ENCODE measurements at regions not wholly inside any gene's neighbourhood (a gene's known extent, or its start where the extent isn't known, plus 50 kb on each side); places are given as distances from the start of the nearest gene placed in this dataset.

DNA sequence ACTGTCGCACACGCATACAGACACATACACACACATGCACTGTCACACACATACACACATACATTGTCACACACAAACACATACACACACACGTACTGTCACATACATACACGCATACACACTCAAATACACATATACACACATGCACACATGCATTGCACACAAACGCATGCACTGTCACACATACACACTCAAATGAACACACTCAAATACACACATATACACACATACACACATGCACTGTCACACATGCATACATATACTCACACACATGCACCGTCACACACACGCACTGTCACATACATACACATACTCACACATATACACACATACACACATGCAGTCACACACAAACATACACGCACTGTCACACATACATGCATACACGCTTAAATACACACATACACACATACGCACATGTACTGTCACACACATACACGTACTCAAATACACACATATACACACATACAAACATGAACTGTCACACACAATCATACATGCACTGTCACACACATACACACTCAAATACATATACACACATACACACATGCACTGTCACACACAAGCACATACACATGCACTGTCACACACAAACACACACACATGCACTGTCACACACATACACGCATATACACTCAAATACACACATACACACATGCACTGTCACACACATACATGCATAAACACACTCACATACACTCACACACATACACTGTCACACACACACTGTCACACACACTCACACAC, 548.6 kb upstream of the BTBD3 start:
- no peak for DNase-seq (ENCODE audit: low read depth in 2 of 3, low spot score in 2 of 3)

DNA sequence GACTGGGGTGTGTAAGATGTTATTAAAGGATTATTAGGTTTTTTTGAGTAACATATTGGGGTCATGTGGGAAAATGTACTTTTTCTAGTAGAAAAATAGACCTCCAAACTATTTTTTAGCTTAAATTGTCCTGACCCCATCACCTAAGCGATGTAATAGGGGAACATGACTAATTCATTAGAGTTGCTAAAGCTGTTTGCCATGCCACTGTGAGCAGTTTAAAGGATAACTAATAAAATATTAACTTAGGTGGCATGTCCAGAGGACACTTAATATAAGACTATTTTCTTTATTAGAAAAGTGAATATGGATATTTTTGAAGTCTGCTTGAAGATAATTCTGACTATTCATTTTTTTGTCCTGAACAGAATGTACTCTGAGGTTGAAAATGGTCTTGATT, 545.9 kb upstream of the BTBD3 start:
- no peak for DNase-seq (ENCODE audit: low read depth in 2 of 3, low spot score in 2 of 3)

DNA sequence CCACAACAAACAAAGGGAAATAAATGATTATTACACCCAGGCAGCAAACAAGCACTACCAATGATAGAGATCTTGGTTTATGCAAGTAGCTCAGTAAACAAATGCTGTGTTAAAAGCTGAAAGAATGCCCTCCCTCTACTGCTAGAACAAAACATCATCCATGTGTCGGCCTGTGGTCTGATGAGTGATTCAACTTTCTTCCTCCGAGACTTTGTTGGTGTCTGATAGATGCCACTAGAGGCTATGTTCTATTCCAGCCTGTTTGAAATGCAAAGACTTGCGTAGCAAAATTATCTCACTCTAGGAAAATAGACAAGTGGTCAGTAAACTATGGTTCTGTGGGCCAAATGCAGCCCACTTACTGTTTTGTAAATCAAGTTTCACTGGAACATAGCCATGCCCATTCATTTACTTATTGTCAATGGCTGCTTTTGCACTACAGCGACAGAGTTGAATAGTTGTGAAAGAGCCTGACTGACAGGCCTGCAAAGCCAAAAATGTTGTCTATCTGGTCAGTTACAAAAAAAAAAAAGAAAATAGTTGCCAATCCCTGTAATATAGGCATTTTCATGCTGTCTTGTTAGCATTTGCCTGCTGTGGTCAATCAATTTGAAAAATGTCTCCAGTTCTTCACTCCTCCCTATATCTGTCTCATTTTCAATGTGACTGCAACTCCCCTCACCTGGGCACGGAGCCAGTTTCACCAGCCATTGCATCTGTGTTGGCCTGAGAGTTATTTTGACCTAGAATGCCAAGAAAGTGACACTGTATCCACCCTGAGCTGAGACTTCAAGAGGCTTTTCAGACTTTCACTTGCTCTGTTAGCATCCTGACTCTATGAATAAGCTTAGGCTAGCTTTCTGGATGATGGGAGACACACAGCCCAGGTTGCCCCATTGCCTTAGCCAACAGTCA, 544.6 kb upstream of the BTBD3 start:
- DNase-seq (ENCODE audit: low read depth in 2 of 3, low spot score in 2 of 3), result no peak

DNA sequence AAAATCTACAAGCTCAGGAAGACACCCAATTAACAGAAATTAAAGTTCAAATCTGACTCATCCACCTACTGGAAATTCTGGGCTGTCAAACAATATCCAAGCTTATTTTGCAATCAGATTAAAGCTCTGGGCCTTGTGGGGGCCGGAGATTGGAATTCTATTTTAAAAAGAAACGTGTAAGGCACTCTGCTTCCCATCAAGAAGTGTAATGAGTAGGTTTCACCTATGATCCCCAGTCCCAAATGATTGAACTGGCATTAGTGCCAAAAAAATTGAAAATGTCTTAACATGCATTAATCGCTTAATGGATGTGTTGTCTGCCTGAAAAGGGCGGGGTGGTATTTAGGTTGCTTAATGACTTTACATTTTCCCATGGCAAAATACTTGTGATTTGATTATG, 542.4 kb upstream of the BTBD3 start:
- no peak for DNase-seq (ENCODE audit: low read depth in 2 of 3, low spot score in 2 of 3)

DNA sequence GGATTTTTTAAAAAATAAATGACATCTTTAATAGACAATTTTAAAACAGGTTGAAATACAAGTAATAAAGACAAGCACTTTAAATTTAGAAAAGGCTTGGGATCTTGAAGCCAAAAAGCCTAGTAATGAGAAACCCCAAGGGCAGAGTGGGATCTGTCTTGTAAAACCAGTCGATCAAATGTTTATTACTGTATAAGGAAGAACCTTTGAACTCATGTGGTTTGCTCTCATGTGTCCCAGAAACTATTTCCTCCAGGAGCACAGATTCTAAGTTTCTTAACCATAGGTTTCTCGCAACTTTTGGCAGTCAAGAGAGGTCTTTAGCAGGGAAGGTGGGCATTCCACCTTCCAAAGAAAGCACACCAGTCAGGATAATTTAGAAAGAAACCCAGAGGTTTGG, 541.7 kb upstream of the BTBD3 start:
- DNase-seq (ENCODE audit: low read depth in 2 of 3, low spot score in 2 of 3), result no peak

DNA sequence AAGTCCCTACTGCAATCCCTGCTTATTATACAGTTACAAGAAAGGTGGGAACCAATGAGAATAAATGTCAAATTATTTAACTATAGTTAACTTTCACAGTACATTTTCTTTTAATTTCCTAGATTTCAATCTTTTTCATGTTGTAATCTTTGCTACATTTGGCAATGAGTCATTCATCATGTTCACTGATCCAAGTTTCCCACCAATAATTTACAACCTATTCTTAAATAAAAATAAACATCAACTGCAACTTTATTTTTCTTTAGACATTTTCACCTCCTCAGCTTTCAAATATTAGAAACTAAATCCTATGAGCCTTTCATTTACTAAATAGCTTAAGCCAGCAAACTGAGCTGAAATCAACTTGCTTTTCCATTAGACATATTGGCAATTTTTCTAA, 541.3 kb upstream of the BTBD3 start:
- no peak for DNase-seq (ENCODE audit: low read depth in 2 of 3, low spot score in 2 of 3)

DNA sequence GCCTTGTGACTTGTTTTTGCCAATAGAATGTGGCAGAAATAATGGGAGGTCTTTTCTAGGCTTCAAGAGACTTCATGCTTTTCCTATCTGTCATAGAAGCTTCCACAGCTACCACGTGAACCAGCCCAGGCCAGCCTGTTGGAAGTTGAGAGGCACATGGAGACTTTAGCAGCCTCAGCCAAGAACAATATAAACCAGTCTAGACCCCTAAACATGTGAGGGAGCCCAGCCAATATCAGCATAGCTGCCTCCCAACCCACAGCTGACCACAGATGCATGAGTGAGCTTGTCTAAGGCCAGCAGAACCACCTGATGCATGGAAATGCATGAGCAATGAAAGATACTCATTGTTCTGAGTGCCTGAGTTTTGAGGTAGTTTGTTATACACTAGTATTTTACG, 540.7 kb upstream of the BTBD3 start:
- no peak for DNase-seq (ENCODE audit: low read depth in 2 of 3, low spot score in 2 of 3)

DNA sequence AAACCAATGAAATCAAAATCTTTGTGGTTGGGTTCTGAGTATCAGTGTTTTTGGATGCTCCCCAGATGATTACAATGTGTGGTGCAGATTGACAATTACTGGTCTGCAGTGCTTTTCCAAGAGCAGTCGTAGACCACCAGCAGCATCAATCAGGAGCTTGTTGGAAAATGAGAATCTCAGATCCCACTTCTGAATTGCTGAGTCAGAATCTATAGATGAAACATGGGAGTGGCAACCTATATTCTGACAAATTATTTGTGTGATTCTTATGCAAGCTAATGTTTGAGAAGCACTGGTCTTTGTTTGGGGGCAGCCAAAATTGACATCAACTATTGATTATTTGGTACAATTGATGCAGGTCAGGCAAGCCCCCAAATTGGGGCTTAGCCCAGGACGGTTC, 539.9 kb upstream of the BTBD3 start:
- no peak for DNase-seq (ENCODE audit: low read depth in 2 of 3, low spot score in 2 of 3)

DNA sequence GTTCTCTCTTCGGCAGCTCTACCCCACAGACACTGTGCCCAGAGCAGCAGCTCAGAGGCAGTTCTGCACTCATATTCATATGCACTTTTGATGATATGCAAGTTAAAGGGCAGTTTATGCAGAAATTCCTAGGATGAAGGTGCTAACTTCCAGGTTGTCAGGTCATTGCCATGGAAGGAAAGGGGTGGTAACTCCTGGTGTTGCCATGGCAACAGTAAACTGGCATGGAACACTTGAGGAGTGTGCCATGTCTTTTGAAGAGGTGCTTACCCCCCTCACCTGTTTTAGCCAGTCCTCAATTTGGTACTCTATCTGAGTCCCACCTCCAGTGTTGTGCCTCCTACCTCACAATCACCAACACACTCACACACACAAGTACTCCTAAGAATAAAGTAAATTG, 539.4 kb upstream of the BTBD3 start:
- DNase-seq (ENCODE audit: low read depth in 2 of 3, low spot score in 2 of 3), result no peak

DNA sequence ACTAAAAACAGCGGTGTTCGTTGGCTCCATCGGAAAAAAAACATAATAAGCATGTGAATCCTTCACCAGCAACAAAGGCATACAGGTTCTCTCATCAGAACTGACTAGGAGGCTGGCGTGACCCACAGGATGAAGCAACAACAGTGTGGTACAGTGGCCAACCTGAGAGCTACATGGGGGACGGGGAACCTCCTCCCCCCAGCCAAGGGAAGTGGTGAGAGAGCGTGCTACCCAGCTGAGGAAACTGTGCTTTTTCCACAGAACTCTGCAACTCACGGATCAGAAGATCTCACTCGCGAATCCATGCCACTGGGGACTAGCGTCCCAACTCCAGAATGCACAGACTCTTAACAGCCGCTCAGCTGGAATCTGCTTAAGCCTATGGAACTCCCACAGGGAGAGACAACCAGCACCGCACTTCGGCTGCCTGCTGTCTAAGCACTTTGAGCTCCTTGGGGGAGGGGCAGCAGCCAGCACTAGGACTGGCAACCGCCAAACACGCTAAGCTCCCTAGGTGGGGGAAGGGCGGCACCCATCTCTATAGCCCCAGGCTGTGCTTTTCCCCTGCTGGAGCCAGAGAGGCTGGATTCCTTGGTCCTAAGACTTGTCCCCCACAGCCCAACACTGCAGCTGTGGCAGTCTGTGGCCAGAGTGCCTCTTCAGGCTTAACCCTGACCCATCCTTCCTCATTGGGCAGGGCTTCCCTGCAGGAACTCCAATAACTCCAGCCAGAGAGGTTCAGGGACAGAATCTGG, 538.3 kb upstream of the BTBD3 start:
- no peak for DNase-seq (ENCODE audit: low read depth in 2 of 3, low spot score in 2 of 3)

DNA sequence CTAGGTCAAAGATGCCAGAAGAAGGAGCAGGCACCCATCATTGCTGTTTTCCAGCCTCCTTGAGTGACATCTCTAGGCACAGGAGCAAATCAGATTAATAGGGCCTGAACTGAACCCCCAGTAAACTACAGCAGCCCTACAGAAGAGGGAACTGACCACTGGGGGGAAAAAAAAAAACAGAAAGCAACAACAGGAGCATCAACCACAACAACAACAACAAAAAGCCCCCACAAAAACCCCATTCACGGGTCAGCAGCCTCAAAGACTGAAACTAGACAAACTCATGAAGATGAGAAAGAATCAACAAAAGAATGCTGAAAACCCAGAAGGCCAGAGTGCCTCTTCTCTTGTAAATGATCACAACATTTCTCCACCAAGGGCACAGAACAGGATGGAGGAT, 537.4 kb upstream of the BTBD3 start:
- no peak for DNase-seq (ENCODE audit: low read depth in 2 of 3, low spot score in 2 of 3)

DNA sequence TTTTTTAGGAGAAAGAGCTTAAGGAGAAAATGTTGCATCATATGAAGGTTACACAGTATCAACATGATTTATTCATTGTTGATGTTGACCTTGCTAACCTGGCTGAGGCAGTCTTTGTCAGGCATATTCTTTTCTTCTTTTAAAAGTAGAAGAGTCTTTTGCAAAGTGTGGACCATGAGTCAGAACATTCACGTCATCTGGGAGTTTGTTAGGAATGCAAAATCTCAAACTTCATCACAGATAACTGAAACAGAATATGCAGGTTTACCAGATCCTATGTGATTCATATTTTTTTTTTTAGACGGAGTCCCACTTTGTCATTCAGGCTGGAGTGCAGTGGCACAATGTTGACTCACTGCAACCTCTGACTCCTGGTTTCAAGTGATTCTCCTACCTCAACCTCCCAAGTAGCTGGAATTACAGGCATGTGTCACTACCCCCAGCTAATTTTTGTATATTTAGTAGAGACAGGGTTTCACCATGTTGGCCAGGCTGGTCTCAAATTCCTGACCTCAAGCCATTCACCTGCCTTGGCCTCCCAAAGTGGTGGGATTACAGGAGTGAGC, 530.4 kb upstream of the BTBD3 start:
- DNase-seq (ENCODE audit: low read depth in 2 of 3, low spot score in 2 of 3), result no peak

DNA sequence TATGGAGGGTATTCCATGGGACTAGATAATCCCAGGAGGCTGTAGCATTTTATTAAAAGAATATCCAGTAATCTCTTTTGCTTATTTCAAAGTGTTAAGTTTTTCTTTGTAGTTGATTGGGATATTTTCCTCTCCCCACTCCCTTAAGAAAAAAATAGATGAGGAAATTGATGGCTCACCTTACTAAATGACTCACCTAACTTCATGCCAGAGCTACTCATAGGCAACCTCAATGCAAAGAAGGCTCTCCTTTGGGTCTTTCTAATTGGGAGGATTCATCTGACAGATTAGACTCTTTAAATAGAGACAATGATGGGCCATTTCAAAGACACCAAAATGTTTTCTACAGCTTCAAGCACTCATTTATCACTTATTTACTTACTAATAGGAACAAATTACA, 528.5 kb upstream of the BTBD3 start:
- no peak for DNase-seq (ENCODE audit: low read depth in 2 of 3, low spot score in 2 of 3)

DNA sequence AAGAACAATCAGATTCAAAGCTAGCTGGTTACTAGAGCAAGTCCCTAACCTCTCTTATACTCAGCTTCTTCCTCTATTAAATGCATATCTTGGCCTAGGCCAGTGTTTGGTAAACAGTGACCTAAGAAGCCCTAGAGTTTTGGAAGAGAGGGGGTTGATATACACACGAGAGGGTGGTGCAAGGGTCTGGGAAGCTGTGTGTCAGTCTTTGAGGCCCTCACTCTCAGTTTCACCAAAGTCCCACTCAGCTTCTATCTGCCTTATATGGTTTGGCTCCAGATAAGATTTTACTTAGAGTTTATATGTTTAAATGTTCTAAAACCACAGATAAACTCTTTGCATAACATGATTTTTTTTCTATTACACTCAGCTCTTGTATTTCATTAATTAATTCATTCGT, 526.1 kb upstream of the BTBD3 start:
- DNase-seq (ENCODE audit: low read depth in 2 of 3, low spot score in 2 of 3), result no peak

DNA sequence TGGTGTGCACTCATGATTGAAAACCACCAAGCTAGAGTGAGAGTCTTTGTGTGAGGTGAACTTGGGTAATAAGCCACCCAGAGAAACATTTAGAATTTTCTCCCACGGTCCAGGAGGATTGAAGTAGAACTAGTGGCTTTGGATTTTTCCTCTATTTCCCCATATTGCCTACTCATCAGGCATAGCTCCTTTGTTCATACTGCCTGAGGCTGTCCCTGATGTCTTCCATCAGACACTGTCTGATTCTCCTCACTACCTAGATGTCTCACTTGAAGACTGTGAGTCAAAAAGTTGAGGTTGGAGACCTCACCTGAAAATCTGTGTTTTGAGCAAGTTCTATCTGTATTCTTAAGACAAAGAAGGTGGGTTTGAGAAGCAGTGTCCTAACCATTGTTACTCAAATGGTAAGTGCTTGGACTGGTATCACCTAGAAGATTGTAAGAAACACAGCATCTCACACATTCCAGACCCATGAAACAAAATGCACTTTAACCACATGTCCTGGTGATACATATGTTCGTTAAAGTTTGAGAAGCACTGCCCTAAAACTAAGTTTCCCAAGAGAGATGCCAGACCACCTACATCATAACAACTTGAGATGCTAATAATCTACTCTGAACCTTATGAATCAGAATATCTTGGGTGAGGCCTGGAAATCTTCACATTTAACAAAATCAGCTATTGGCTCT, 523.4 kb upstream of the BTBD3 start:
- no peak for DNase-seq (ENCODE audit: low read depth in 2 of 3, low spot score in 2 of 3)

DNA sequence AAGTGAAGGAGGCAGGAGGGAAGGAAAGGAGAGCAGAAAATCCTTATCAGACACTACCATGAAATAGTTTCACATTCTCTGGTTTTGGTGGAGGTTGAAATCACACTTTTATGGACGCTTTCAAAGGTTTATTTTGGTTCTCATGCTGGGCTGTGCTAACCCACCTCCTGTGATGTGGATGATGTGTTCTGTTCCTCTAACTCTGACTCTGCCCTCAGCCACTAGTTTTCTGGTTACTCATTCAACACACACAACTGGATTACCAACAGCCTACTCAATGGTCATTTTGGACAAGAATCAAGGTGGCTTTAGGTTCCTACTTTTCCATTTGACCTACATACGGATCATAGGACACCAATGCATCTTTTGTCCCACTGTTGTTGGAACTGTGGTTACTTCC, 522.1 kb upstream of the BTBD3 start:
- no peak for DNase-seq (ENCODE audit: low read depth in 2 of 3, low spot score in 2 of 3)

DNA sequence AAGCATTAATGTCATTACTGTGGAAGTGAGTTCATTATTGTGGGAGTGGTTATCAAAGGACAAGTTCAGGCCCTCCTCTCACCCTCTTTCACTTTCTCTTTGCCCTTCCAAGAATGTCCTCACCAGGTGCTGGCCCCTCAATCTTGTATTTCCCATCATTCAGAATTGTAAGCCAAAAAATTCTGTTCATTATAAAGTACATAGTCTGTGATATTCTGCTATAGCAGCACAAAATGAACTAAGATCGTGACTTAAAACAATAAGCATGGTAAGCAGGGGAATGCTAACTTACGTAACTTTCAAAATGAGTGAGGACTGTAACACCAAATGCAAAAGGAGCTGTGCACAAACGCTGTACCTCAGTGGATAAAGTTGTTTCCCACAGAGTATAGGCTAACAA, 515.7 kb upstream of the BTBD3 start:
- DNase-seq (ENCODE audit: low read depth in 2 of 3, low spot score in 2 of 3), result no peak

DNA sequence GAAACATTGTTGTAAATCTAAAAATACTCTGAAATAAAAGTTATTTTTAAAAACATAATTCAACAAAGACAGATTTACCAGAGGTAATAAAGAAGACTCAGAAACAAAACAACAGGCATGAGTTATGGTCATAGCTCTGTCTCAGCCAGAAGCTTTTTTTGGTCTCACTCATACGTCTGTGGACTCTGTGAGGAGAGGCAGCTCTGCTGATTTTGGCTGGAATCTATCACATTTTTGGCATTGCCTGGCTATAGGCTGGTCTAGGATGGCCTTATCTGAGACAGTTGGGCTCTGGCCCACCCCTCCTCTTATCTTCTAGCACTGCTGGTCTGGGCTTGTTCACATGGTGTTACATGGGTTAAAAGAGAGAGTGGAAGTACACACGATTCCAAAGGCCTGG, 514.0 kb upstream of the BTBD3 start:
- no peak for DNase-seq (ENCODE audit: low read depth in 2 of 3, low spot score in 2 of 3)

DNA sequence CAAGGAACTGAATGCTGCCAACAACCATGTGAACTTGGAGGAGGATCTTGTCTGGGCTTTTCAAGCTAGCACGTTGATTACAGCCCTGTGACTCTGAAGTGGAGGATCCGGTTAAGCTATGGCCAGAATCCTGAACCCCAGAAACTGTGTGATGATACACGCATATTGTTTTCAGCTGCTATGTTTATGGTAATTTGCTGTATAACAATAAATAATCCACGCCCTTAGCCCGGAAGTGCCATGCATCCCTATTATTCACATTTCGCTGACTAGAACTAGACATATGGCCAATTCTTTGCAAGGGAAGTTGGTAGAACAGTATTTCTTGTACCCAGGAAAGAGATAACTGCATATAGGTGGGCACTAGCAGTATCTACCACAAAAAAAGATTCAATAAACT, 510.8 kb upstream of the BTBD3 start:
- no peak for DNase-seq (ENCODE audit: low read depth in 2 of 3, low spot score in 2 of 3)

DNA sequence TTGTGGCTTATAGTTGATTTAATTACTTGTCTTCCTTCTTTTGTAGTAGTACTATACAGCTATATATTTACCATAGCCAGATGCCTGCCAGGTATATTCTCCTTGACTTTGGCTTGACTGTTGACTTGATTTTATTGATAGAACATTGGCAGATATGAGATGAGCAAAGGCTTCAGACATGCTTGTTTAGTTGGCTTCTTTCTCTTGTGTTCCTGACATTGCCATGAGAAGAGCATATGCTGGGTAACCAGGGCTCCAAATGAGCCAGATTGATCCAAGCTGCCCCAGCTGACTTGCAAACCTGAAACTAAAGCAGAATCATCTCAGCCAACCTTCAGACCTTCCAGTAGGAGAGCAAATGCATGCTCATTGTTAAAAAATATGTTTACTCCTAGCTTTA, 508.1 kb upstream of the BTBD3 start:
- no peak for DNase-seq (ENCODE audit: low read depth in 2 of 3, low spot score in 2 of 3)

DNA sequence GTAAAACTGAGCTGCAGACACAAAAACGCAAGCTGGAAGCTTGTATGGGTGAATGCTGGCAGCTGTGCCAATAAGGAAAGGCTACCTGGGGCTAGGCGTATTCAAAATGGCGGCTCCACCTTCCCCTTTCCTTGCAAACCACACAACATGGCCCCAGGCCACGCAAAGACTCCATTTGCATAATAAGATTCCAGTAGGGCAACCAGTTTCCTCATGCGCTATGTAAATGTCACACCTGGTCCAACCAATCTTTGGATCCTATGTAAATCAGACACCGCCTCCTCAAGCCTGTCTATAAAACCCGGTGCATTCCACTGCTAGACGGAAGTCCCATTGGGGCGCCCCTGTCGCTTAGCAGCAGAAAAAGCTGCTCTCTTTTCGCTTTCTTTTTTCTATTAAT, 505.9 kb upstream of the BTBD3 start:
- DNase-seq (ENCODE audit: low read depth in 2 of 3, low spot score in 2 of 3), result no peak

Data from hematopoietic multipotent progenitor cell (in vitro differentiated cells).